Ishikawa (cell line): ENCODE measurements at regions not wholly inside any gene's neighbourhood (a gene's known extent, or its start where the extent isn't known, plus 50 kb on each side); places are given as distances from the start of the nearest gene placed in this dataset.

Source experiments
- CEBPB ChIP-seq: IDR thresholded peaks from 2 replicates; pipeline ENCODE4 v1.6.1; 2012
- CREB1 ChIP-seq: IDR thresholded peaks from 2 replicates; pipeline ENCODE4 v1.6.1; 2012; ENCODE audit warnings: low read depth
- EGR1 ChIP-seq: IDR thresholded peaks from 2 replicates; pipeline ENCODE4 v1.6.1; 2012
- EP300 ChIP-seq: IDR thresholded peaks from 2 replicates; pipeline ENCODE4 v1.6.1; 2012; ENCODE audit warnings: borderline replicate concordance
- FOXM1 ChIP-seq: IDR thresholded peaks from 2 replicates; pipeline ENCODE4 v1.6.1; 2012; ENCODE audit warnings: low read depth, borderline replicate concordance
- MAX ChIP-seq: IDR thresholded peaks from 2 replicates; pipeline ENCODE4 v1.6.1; 2012
- NFIC ChIP-seq: IDR thresholded peaks from 2 replicates; pipeline ENCODE4 v1.6.1; 2012
- RAD21 ChIP-seq: IDR thresholded peaks from 2 replicates; pipeline ENCODE4 v1.6.1; 2012; ENCODE audit warnings: low read depth
- REST ChIP-seq: IDR thresholded peaks from 2 replicates; pipeline ENCODE4 v1.6.1; 2012; ENCODE audit warnings: low read depth, mild to moderate bottlenecking
- TAF1 ChIP-seq: IDR thresholded peaks from 2 replicates; pipeline ENCODE4 v1.6.1; 2012; ENCODE audit warnings: low read depth, mild to moderate bottlenecking
- TCF12 ChIP-seq: IDR thresholded peaks from 2 replicates; pipeline ENCODE4 v1.6.1; 2012; ENCODE audit warnings: low read depth
- TEAD4 ChIP-seq: IDR thresholded peaks from 2 replicates; pipeline ENCODE4 v1.6.1; 2012
- USF1 ChIP-seq: IDR thresholded peaks from 2 replicates; pipeline ENCODE4 v1.6.1; 2012
- YY1 ChIP-seq: IDR thresholded peaks from 2 replicates; pipeline ENCODE4 v1.6.1; 2012; ENCODE audit warnings: low read depth

GRCh38 chr2:16063251-16063850, 123.0 kb downstream of the MYCN start:
- TF ChIP-seq REST (no peak), FOXM1 (no peak), EP300 (no peak), MAX (no peak), TCF12 (no peak), EGR1 (no peak), TAF1 (no peak), CREB1 (no peak), YY1 (no peak), NFIC (no peak), RAD21 (no peak), USF1 (no peak), CEBPB (no peak), TEAD4 (no peak)
